DOHH2 (cell line): ENCODE measurements at regions not wholly inside any gene's neighbourhood (a gene's known extent, or its start where the extent isn't known, plus 50 kb on each side); places are given as distances from the start of the nearest gene placed in this dataset.

Source experiments
- H3F3A ChIP-seq: fragments of 200-600 bp; sonication (generic), shearing (Covaris generic); 2 replicates; pipeline ENCODE4 v1.6.0; 2016; ENCODE audit warnings: antibody characterized with exemption, mild to moderate bottlenecking; ENCODE audit not compliant: control insufficient read depth, insufficient read depth
- H3K27ac ChIP-seq: fragments of 200-600 bp; sonication (generic); 2 replicates; pipeline ENCODE4 v1.5.1; 2014; ENCODE audit warnings: low read depth, mild to moderate bottlenecking, low read length, moderate library complexity
- H3K27me3 ChIP-seq: fragments of 200-600 bp; sonication (generic); 2 replicates; pipeline ENCODE4 v1.6.1; 2014; ENCODE audit warnings: mild to moderate bottlenecking, low read length, mixed read lengths; ENCODE audit not compliant: control insufficient read depth
- H3K36me3 ChIP-seq: fragments of 200-600 bp; sonication (generic); 2 replicates; pipeline ENCODE4 v1.6.1; 2014; ENCODE audit warnings: mild to moderate bottlenecking, low read length, moderate library complexity, mixed read lengths; ENCODE audit not compliant: control insufficient read depth
- H3K4me1 ChIP-seq: fragments of 200-600 bp; sonication (generic); 2 replicates; pipeline ENCODE4 v1.6.1; 2014; ENCODE audit warnings: mild to moderate bottlenecking, low read length, mixed read lengths; ENCODE audit not compliant: control insufficient read depth
- H3K4me2 ChIP-seq: fragments of 200-600 bp; sonication (generic); 2 replicates; pipeline ENCODE4 v1.6.0; 2014; ENCODE audit warnings: mild to moderate bottlenecking, low read length, moderate library complexity
- H3K4me3 ChIP-seq: fragments of 200-600 bp; sonication (generic); 2 replicates; pipeline ENCODE4 v1.5.1; 2014; ENCODE audit warnings: mild to moderate bottlenecking, low read length, mixed read lengths
- H3K79me2 ChIP-seq: fragments of 200-600 bp; sonication (generic); 2 replicates; pipeline ENCODE4 v1.6.1; 2014; ENCODE audit warnings: mild to moderate bottlenecking, low read length, mixed read lengths; ENCODE audit not compliant: control insufficient read depth
- H3K9me2 ChIP-seq: fragments of 200-600 bp; sonication (generic); replicated peaks from 2 replicates; pipeline ENCODE4 v1.6.1; 2014; ENCODE audit warnings: mild to moderate bottlenecking, low read length, mixed read lengths; ENCODE audit not compliant: control insufficient read depth
- H3K9me3 ChIP-seq: fragments of 200-600 bp; sonication (generic); 2 replicates; pipeline ENCODE4 v1.6.1; 2014; ENCODE audit warnings: antibody characterized with exemption, low read length, mixed read lengths; ENCODE audit not compliant: control insufficient read depth, insufficient read depth
- H4K20me1 ChIP-seq: fragments of 200-600 bp; sonication (generic); 2 replicates; pipeline ENCODE4 v1.6.0; 2014; ENCODE audit warnings: low read depth, mild to moderate bottlenecking, antibody characterized with exemption, low read length, moderate library complexity; ENCODE audit not compliant: control insufficient read depth, insufficient read depth
- CTCF ChIP-seq: fragments of 200-600 bp; sonication (generic); IDR thresholded peaks from one replicate; pipeline ENCODE4 v1.5.1; 2014; ENCODE audit warnings: antibody characterized with exemption, mild to moderate bottlenecking, low read depth, low read length; ENCODE audit not compliant: poor library complexity, severe bottlenecking
- EZH2phosphoT487 ChIP-seq: fragments of 200-600 bp; sonication (generic); IDR thresholded peaks from 2 replicates; pipeline ENCODE4 v1.6.1; 2017; ENCODE audit warnings: borderline replicate concordance, mild to moderate bottlenecking, antibody characterized with exemption, low read length, moderate library complexity, mixed read lengths

- no peaks in the 10 kb centered on the region for H3F3A ChIP-seq
- H3K27ac ChIP-seq = no peak overlapping the region
- no peaks in the 10 kb centered on the region for H3K9me2 ChIP-seq
- no peaks in the 10 kb centered on the region for H3K4me1 ChIP-seq
- H3K27me3 ChIP-seq = no peaks in the 10 kb centered on the region
- H3K79me2 ChIP-seq = no peaks in the 10 kb centered on the region
- H4K20me1 ChIP-seq = no peaks in the 10 kb centered on the region
- TF ChIP-seq EZH2phosphoT487 (no peak), CTCF (no peak)
- H3K9me3 ChIP-seq = no peaks in the 10 kb centered on the region
- H3K36me3 ChIP-seq = no peaks in the 10 kb centered on the region
- H3K4me3 ChIP-seq = no peak overlapping the region
- no peak overlapping the region for H3K4me2 ChIP-seq
Observed at GRCh38 chr6:142631517-142632385, 313.2 kb downstream of the HIVEP2 start.

- Histone ChIP-seq H3K27ac (no peak overlapping the region), H3K4me3 (no peak overlapping the region), H3K79me2 (no peaks in the 10 kb centered on the region), H3K36me3 (no peaks in the 10 kb centered on the region), H4K20me1 (no peaks in the 10 kb centered on the region), H3K4me1 (no peaks in the 10 kb centered on the region), H3K4me2 (no peak overlapping the region), H3K9me2 (no peaks in the 10 kb centered on the region), H3F3A (no peaks in the 10 kb centered on the region), H3K27me3 (no peaks in the 10 kb centered on the region), H3K9me3 (no peaks in the 10 kb centered on the region)
- no peak for TF ChIP-seq CTCF
- no peak for TF ChIP-seq EZH2phosphoT487
Observed at GRCh38 chr6:142633317-142633716, 311.7 kb downstream of the HIVEP2 start.

- Histone ChIP-seq H3K79me2 (no peaks in the 10 kb centered on the region), H3K27me3 (no peaks in the 10 kb centered on the region), H3K4me3 (no peak overlapping the region), H3K9me3 (no peaks in the 10 kb centered on the region), H3K4me2 (no peak overlapping the region), H3K9me2 (no peaks in the 10 kb centered on the region), H3K36me3 (no peaks in the 10 kb centered on the region), H3K4me1 (no peaks in the 10 kb centered on the region), H3K27ac (no peak overlapping the region), H4K20me1 (no peaks in the 10 kb centered on the region), H3F3A (no peaks in the 10 kb centered on the region)
- no peak for TF ChIP-seq EZH2phosphoT487
- no peak for TF ChIP-seq CTCF
Observed at GRCh38 chr6:142635130-142635529, 309.8 kb downstream of the HIVEP2 start.
